Thyroid gland (tissue), 4 donors: ENCODE measurements at regions not wholly inside any gene's neighbourhood (a gene's known extent, or its start where the extent isn't known, plus 50 kb on each side); places are given as distances from the start of the nearest gene placed in this dataset.

Source experiments
- CTCF ChIP-seq, 6 experiments: fragments of 200-600 bp in 3 of 6; fragments of 450-650 bp in 3 of 6; sonication (generic) in 3 of 6; IDR thresholded peaks; one replicate each; pipeline ENCODE4 v1.5.1; 2016 to 2019; ENCODE audit warnings: antibody characterized with exemption in 6 of 6, mild to moderate bottlenecking in 2 of 6, inconsistent platforms in 1 of 6, moderate library complexity in 1 of 6
- POLR2A ChIP-seq, 2 donors: fragments of 450-650 bp; IDR thresholded peaks; one replicate each; pipeline ENCODE4 v1.6.1; 2017; ENCODE audit warnings: antibody characterized with exemption in 2 of 2, mild to moderate bottlenecking in 2 of 2, moderate library complexity in 1 of 2

GRCh38 chr12:33283054-33283453 lies 156.6 kb downstream of the SYT10 start:
- TF ChIP-seq CTCF (IDR thresholded peaks at IDR 0.05) (no peak), POLR2A (IDR thresholded peaks at IDR 0.05) (no peak)
